ENCODE measurements at regions not wholly inside any gene's neighbourhood (a gene's known extent, or its start where the extent isn't known, plus 50 kb on each side); places are given as distances from the start of the nearest gene placed in this dataset.

DNA sequence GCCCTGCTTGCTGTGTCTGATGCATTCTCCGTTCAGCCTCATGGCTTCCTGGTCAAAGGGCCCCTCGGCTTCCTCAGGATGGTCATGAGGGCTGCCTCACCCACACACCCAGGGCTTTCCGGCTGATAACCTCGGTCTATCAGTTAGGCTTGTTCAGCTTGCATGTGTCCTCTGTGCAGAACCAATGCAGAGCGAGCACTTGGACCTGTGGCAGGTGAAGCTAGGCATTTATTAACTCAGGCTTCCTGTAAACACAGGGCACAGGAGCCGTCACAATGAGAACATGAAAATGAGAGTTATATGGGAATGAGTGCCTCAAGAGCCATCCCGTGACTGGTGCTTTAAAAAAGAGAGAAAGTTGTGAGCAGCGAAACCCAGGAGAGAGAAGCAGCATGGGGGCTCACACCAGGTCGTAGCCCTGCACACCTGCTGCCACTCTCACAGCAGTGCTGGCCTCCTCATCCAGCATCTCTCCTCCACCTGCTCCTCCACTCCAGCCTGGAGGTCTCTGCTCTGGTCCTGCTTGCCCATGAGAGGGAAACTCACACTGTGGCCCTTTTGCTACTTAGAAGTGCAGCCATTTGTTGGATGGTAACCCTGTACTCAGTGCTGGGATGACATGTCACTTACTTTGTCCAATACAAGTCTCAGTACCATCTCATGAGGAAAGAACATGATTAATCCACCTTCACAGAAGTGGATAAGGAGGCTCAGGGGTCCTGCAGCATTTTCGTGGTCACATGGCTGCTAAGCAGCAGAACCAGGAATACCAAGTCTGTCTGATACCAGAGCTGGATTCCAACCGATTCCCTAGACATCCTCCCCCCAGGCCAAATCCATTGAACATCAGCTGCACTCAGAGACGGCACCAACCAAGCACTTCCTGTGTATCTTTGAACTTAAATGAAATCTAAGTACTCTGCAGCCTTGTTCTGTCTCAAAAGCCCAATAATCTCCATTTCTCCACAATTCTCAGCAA, 50.5 kb upstream of the IRS2 start:
- no peaks in the 10 kb centered on the region for H3K27me3 ChIP-seq (ENCODE audit: low read depth)
- no peak overlapping the region for H3K4me3 ChIP-seq
- no peaks in the 10 kb centered on the region for H3K4me1 ChIP-seq
- H3K9me3 ChIP-seq, result no peaks in the 10 kb centered on the region
- in situ Hi-C loops (cut with MboI; ENCODE audit: low sequenced_read_pairs), result no loop called here
- no peaks in the 10 kb centered on the region for H3K36me3 ChIP-seq (replicated peaks)
- DNase-seq (ENCODE audit: low spot score in 2 of 2), result no peak

Measured in HAP-1 (cell line).